HG03066 (cell line): ENCODE measurements at regions not wholly inside any gene's neighbourhood (a gene's known extent, or its start where the extent isn't known, plus 50 kb on each side); places are given as distances from the start of the nearest gene placed in this dataset.
"Not testable (repeated sequence)": the region's sequence is repeated elsewhere in the genome, so short reads cannot be mapped to it uniquely, and the experiment has no call there.

ENCODE experiments used
- ATAC-seq: cut with Tn5 transposase; IDR thresholded peaks from one replicate; pipeline ENCODE4 v1.9.1; 2021; ENCODE audit warnings: low read depth; ENCODE audit not compliant: unreplicated experiment

DNA sequence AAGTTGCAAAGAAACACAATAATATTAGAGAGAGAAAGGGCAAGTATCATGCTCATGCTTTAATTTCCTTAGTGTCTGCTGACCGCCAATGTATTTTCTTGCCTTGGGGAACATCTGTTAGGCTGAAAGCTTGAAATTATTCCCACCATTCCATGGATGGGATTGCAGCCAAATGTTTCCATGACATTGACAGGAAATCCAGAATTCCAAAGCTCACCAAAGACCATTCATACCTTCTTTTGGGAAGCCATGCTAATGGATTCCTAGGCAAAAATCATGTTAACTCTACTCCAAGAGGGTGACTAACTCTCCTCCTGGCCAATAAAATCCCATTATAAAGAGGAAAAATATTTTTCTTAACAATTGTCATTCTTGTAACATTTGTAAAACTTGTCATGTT, 661.4 kb upstream of the FAT3 start:
- no peak for ATAC-seq

- ATAC-seq: no peak
These were observed 664.2 kb upstream of the FAT3 start for GRCh38 chr11:91560434-91560833.

GRCh38 chr11:91538065-91538464, 686.6 kb upstream of the FAT3 start:
- no peak for ATAC-seq

DNA sequence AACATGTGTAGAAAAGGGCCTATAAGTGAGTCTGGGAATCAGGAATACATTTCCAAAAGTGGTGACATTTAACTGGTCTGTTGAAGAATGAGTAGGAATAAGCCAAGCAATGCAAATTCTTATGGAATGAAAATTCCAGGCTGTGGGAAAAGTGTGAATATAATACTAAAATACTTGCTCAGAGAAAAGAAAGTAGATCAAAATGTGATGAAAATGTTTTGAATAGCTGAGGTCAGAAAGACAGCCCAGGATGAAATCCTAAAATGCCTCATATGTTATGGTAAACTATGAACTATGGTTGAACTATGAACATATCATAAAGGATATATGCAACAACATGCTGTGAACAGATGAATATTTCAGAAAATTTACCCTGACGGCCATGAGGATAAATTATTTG, 688.3 kb upstream of the FAT3 start:
- ATAC-seq: no peak

DNA sequence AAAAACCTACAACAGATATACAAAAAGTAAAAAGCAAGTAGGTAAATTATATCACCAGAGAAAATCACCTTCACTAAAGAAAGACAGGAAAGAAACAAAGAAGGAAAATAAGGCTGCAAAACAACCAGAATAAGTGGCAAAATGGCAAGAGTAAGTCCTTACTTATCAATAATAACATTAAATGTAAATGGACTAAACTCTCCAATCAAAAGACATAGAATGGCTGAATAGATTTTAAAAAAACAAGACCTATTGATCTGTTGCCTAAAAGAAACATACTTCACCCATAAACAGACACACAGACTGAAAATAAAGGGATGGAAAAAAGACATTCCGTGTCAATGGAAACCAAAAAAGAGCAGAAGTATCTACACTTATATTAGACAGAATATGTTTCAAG, 695.7 kb upstream of the FAT3 start:
- no peak for ATAC-seq

- ATAC-seq: no peak
These were observed 697.1 kb upstream of the FAT3 start for GRCh38 chr11:91527380-91528030.

- ATAC-seq: no peak
These were observed 710.9 kb upstream of the FAT3 start for GRCh38 chr11:91513734-91514133.

DNA sequence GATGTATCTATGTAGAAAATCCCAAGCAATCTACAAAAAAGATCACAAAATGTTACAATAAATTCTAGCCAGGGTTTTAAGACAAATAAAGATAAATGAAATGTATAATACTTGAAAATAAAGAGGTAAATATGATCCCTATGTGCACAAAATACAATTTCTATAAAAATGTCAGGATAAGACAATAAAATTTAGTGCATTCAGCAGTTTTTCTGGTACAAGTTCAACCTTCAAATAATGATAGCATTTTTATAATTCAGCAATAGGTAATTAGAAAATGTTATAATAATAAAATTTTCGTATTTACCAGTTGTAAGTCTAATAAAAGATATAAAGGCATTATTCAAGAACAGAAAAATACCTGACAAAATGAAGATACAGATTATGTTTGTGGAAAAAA, 726.8 kb upstream of the FAT3 start:
- no peak for ATAC-seq

DNA sequence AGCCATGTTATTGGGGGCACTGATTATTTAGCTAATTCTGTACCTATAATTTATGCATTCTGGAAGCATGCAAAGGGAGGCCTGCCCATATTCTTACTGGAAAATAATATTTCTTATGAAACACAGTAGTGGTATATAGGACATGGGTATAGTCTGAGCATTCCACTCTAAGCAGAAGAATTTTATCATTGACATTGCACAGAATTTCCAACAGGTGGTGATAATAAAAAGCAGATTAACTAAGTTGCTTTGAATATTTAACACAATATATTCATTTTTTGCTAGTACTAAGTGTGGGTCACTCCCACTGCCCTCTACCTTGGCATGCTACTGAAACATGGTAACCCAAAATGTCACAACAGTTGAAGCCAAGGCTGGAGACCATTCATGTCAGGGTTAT, 728.8 kb upstream of the FAT3 start:
- ATAC-seq: no peak

- ATAC-seq: no peak
These were observed 734.6 kb upstream of the FAT3 start for GRCh38 chr11:91489989-91490388.

- not testable (repeated sequence) for ATAC-seq
These were observed 740.7 kb upstream of the FAT3 start for GRCh38 chr11:91483956-91484355.

- not testable (repeated sequence) for ATAC-seq
These were observed 742.7 kb upstream of the FAT3 start for GRCh38 chr11:91481875-91482274.

DNA sequence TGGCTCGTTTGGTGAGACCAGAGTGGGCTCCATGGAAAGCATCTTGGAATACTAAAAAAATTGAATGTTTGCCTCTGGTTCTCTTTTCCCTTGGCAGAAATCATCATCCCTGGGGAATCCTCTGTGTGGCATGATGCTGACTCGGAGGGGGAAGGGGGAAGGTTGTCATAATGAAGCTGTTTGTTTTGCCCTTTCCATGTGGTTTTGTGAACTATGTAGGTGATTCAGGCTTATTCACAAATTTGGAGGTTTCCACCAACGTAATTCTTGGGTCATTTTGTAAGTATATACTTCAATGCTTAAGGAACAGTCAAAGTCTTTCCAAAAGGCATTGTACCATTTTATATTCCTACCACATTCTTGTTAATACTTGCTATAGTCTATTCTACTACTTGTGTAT, 754.0 kb upstream of the FAT3 start:
- ATAC-seq: no peak

GRCh38 chr11:91459840-91460239, 764.8 kb upstream of the FAT3 start:
- no peak for ATAC-seq

DNA sequence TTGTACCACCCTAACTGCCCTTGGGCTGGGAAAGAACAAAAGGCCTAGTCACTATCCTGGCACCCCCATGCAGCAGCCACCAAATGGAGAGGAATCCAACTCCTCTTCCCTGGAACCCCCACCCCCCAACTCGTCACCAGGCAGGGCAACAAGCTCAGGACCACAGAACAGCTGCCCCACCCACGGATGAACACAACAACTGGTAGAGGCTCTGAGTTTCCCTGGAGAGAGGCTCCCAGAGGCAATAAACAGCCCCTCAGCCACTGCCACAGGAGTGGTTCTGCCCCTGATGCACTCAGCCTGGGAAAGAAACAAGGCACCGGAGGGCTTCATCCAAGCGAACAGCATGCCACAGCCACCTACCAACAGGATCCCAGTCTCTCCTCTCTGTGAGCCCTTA, 778.4 kb upstream of the FAT3 start:
- ATAC-seq: no peak

DNA sequence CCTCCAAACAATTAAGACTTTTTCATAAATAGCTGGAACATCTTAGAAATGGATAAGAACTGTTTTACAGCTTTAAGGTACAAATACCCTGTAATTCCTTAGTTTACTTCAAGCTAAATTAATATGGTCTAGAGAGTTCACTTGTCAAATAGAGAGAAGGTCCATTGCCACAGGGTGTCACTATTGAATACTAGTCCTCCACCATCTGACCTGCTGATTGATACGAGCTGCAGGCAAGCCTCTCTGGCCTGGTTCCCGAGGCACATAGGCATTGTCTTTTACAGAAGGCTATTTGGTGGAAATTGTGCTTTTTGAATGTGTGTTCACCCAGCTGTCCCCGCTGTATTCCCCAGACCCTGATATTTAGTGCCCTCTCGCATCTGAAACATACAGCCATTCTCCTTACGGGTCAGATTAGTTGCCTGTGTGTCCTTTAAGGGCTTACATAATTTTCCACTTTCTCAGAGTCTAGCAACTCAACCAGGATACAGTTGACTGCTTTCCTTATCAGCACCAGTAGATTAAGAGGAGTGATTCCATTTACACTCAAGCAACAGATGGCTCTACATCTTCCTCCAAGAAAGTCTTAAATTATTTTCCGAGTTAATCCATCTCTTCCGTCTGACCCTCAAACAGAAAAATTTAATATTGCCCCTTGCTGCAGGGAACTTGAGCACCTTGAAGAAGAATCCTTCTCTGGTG, 788.8 kb upstream of the FAT3 start:
- ATAC-seq: no peak

- ATAC-seq: no peak
These were observed 791.2 kb upstream of the FAT3 start for GRCh38 chr11:91433284-91434010.

- no peak for ATAC-seq
These were observed 803.0 kb upstream of the FAT3 start for GRCh38 chr11:91421641-91422040.

- ATAC-seq: no peak
These were observed 816.8 kb upstream of the FAT3 start for GRCh38 chr11:91407842-91408241.

- no peak for ATAC-seq
These were observed 818.6 kb upstream of the FAT3 start for GRCh38 chr11:91406009-91406408.

DNA sequence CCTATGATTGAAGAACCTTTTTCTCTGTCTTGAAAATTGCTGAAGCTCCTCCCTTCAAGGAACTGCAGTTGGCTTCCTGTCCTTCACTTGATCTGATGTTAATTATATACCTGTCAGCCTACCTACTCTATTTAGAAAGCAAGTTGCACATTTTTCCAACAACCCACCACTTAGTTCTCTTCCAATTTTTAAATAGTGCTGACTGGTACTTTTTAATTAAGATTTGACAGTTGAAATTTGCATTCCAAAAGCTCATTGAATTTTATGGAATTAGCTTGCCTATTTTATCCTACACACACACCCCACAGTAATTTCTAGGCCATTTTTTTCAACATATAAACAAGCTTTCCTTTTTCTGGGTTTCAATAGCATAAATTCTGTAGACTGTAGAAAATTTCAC, 820.3 kb upstream of the FAT3 start:
- ATAC-seq: no peak

GRCh38 chr11:91397134-91397468, 827.5 kb upstream of the FAT3 start:
- ATAC-seq: no peak
